Nephron progenitor cell (in vitro differentiated cells): ENCODE measurements at regions not wholly inside any gene's neighbourhood (a gene's known extent, or its start where the extent isn't known, plus 50 kb on each side); places are given as distances from the start of the nearest gene placed in this dataset.

Experiments
- DNase-seq: peaks from one replicate; pipeline ENCODE4 v3.0.0; 2021
- H3K27ac Mint-ChIP-seq: 2 replicates; pipeline ENCODE4 v1.8.0; 2021; ENCODE audit warnings: mild to moderate bottlenecking, moderate library complexity, mixed read lengths
- H3K27me3 Mint-ChIP-seq: 2 replicates; pipeline ENCODE4 v1.8.0; 2021; ENCODE audit warnings: mild to moderate bottlenecking, low read depth, mixed read lengths; ENCODE audit not compliant: poor library complexity
- H3K36me3 Mint-ChIP-seq: 2 replicates; pipeline ENCODE4 v1.8.0; 2021; ENCODE audit warnings: low read depth, mixed read lengths
- H3K4me1 Mint-ChIP-seq: 2 replicates; pipeline ENCODE4 v1.8.0; 2021; ENCODE audit warnings: mixed read lengths
- H3K4me3 Mint-ChIP-seq: 2 replicates; pipeline ENCODE4 v1.8.0; 2021; ENCODE audit warnings: mild to moderate bottlenecking, moderate library complexity, mixed read lengths
- H3K9me3 Mint-ChIP-seq: 2 replicates; pipeline ENCODE4 v1.8.0; 2021; ENCODE audit warnings: mild to moderate bottlenecking, moderate library complexity, mixed read lengths
- CTCF ChIP-seq: fragments of 200-600 bp; sonication (generic); IDR thresholded peaks from 2 replicates; pipeline ENCODE4 v1.5.0; 2021; ENCODE audit warnings: antibody characterized with exemption

- no peaks in the 10 kb centered on the region for H3K27me3 Mint-ChIP-seq
- DNase-seq, result no peak
- no peak for TF ChIP-seq CTCF
- H3K36me3 Mint-ChIP-seq, result peaks cover 8% of the 10 kb centered on the region
- H3K4me1 Mint-ChIP-seq, result peaks cover 8% of the 10 kb centered on the region
- no peak overlapping the region for H3K27ac Mint-ChIP-seq
- no peak overlapping the region for H3K4me3 Mint-ChIP-seq
- H3K9me3 Mint-ChIP-seq, result peaks cover 25% of the 10 kb centered on the region
Measured at GRCh38 chr10:125505648-125506047, 177.3 kb downstream of the TEX36 start.

- H3K36me3 Mint-ChIP-seq, result no peaks in the 10 kb centered on the region
- no peak for DNase-seq
- no peak for TF ChIP-seq CTCF
- H3K27me3 Mint-ChIP-seq, result peaks cover 6% of the 10 kb centered on the region
- H3K4me1 Mint-ChIP-seq, result no peaks in the 10 kb centered on the region
- H3K9me3 Mint-ChIP-seq, result peaks cover 11% of the 10 kb centered on the region
- H3K4me3 Mint-ChIP-seq, result no peak overlapping the region
- no peak overlapping the region for H3K27ac Mint-ChIP-seq
Measured at GRCh38 chr10:125502276-125502675, 180.7 kb downstream of the TEX36 start.

GRCh38 chr10:125495386-125495785 is 187.6 kb downstream of the TEX36 start:
- Mint-ChIP-seq H3K4me1 (peaks cover 31% of the 10 kb centered on the region), H3K36me3 (no peaks in the 10 kb centered on the region), H3K27ac (no peak overlapping the region), H3K27me3 (peaks cover 6% of the 10 kb centered on the region), H3K4me3 (no peak overlapping the region), H3K9me3 (no peaks in the 10 kb centered on the region)
- no peak for TF ChIP-seq CTCF
- no peak for DNase-seq

GRCh38 chr10:125494651-125495239 is 188.2 kb downstream of the TEX36 start:
- TF ChIP-seq CTCF, result no peak
- Mint-ChIP-seq H3K9me3 (no peaks in the 10 kb centered on the region), H3K36me3 (no peaks in the 10 kb centered on the region), H3K27ac (no peak overlapping the region), H3K4me1 (peaks cover 31% of the 10 kb centered on the region), H3K4me3 (no peak overlapping the region), H3K27me3 (peaks cover 3% of the 10 kb centered on the region)
- DNase-seq, result no peak

GRCh38 chr10:125491381-125491780 is 191.6 kb downstream of the TEX36 start:
- Mint-ChIP-seq H3K36me3 (no peaks in the 10 kb centered on the region), H3K27me3 (no peaks in the 10 kb centered on the region), H3K27ac (no peak overlapping the region), H3K4me3 (no peak overlapping the region), H3K9me3 (no peaks in the 10 kb centered on the region), H3K4me1 (peaks cover 31% of the 10 kb centered on the region)
- no peak for DNase-seq
- TF ChIP-seq CTCF, result no peak

GRCh38 chr10:125489731-125490130 is 193.2 kb downstream of the TEX36 start:
- H3K27me3 Mint-ChIP-seq, result no peaks in the 10 kb centered on the region
- no peak overlapping the region for H3K4me3 Mint-ChIP-seq
- H3K27ac Mint-ChIP-seq, result no peak overlapping the region
- no peak for TF ChIP-seq CTCF
- no peak for DNase-seq
- peaks cover 34% of the 10 kb centered on the region for H3K4me1 Mint-ChIP-seq
- H3K36me3 Mint-ChIP-seq, result no peaks in the 10 kb centered on the region
- no peaks in the 10 kb centered on the region for H3K9me3 Mint-ChIP-seq
